ENCODE measurements at regions not wholly inside any gene's neighbourhood (a gene's known extent, or its start where the extent isn't known, plus 50 kb on each side); places are given as distances from the start of the nearest gene placed in this dataset.

GRCh38 chr6:113359155-113360140, 497.7 kb upstream of the MARCKS start:
- Mint-ChIP-seq H3K36me3 (ENCODE audit: unreplicated experiment) (peaks cover 9% of the 10 kb centered on the region), H3K4me1 (ENCODE audit: unreplicated experiment) (peaks cover 44% of the 10 kb centered on the region), H3K4me3 (ENCODE audit: unreplicated experiment) (no peak overlapping the region), H3K9me3 (ENCODE audit: unreplicated experiment) (peaks cover 10% of the 10 kb centered on the region), H3K27me3 (ENCODE audit: unreplicated experiment) (no peaks in the 10 kb centered on the region), H3K27ac (ENCODE audit: unreplicated experiment) (peak overlapping the region; percentile 51)
- no peak for TF ChIP-seq CTCF (IDR thresholded peaks at IDR 0.05)
- no peak for DNase-seq (ENCODE audit: extremely low spot score, unreplicated experiment)

DNA sequence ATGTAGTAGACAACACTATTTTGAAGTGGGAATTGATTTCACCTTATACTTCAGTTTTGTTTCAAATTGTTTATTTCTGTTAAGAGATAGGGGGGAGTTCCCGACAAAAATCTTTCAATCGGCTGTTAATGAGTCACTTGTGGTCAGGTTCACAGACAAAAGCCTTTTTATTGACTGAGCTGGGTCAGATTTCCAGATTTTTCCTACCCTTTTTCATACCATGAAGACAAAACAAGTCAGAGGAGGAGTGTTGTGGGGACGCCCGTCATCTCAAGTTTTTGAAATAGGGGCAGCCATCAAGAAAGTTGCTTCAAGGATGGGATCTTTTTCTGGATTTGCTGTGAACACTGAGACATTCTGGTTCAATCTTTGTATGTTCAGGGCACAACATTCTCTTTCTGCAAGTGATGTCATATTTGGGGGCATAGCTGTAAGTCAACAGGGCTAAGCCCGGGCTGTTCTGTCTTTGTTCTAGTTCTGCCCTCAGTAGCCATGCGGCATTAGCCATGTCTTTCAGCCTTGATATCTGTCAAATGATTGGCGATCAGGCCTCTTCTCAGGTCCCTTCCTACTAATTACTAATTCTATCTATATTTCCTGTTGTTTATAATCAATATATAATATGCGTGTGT, 496.0 kb upstream of the MARCKS start:
- H3K4me3 Mint-ChIP-seq (ENCODE audit: unreplicated experiment), result no peak overlapping the region
- H3K27me3 Mint-ChIP-seq (ENCODE audit: unreplicated experiment), result no peaks in the 10 kb centered on the region
- no peak for DNase-seq (ENCODE audit: extremely low spot score, unreplicated experiment)
- peaks cover 56% of the 10 kb centered on the region for H3K4me1 Mint-ChIP-seq (ENCODE audit: unreplicated experiment)
- TF ChIP-seq CTCF (IDR thresholded peaks at IDR 0.05), result no peak
- peaks cover 7% of the 10 kb centered on the region for H3K36me3 Mint-ChIP-seq (ENCODE audit: unreplicated experiment)
- peak overlapping the region; percentile 82 for H3K27ac Mint-ChIP-seq (ENCODE audit: unreplicated experiment)
- H3K9me3 Mint-ChIP-seq (ENCODE audit: unreplicated experiment), result peaks cover 10% of the 10 kb centered on the region

GRCh38 chr6:113362301-113363047, 494.7 kb upstream of the MARCKS start:
- no peak for DNase-seq (ENCODE audit: extremely low spot score, unreplicated experiment)
- Mint-ChIP-seq H3K4me3 (ENCODE audit: unreplicated experiment) (peak overlapping the region; percentile 12), H3K27ac (ENCODE audit: unreplicated experiment) (peak overlapping the region; percentile 96)

GRCh38 chr6:113363048-113363798, 493.9 kb upstream of the MARCKS start:
- H3K4me1 Mint-ChIP-seq (ENCODE audit: unreplicated experiment), result peaks cover 73% of the 10 kb centered on the region
- no peak for TF ChIP-seq CTCF (IDR thresholded peaks at IDR 0.05)
- no peaks in the 10 kb centered on the region for H3K27me3 Mint-ChIP-seq (ENCODE audit: unreplicated experiment)
- no peaks in the 10 kb centered on the region for H3K9me3 Mint-ChIP-seq (ENCODE audit: unreplicated experiment)
- peaks cover 11% of the 10 kb centered on the region for H3K36me3 Mint-ChIP-seq (ENCODE audit: unreplicated experiment)
- H3K27ac Mint-ChIP-seq (ENCODE audit: unreplicated experiment), result peak overlapping the region; percentile 96
- peak overlapping the region; percentile 12 for H3K4me3 Mint-ChIP-seq (ENCODE audit: unreplicated experiment)
- no peak for DNase-seq (ENCODE audit: extremely low spot score, unreplicated experiment)

More at GRCh38 chr6:113362301-113363047, 494.7 kb upstream of the MARCKS start:
- Mint-ChIP-seq H3K27me3 (ENCODE audit: unreplicated experiment) (no peaks in the 10 kb centered on the region), H3K4me1 (ENCODE audit: unreplicated experiment) (peaks cover 66% of the 10 kb centered on the region), H3K9me3 (ENCODE audit: unreplicated experiment) (no peaks in the 10 kb centered on the region), H3K36me3 (ENCODE audit: unreplicated experiment) (peaks cover 8% of the 10 kb centered on the region)
- no peak for TF ChIP-seq CTCF (IDR thresholded peaks at IDR 0.05)

Measured in osteocyte (in vitro differentiated cells).